Fibroblast of gingiva (primary cell): ENCODE measurements at regions not wholly inside any gene's neighbourhood (a gene's known extent, or its start where the extent isn't known, plus 50 kb on each side); places are given as distances from the start of the nearest gene placed in this dataset.

ENCODE experiments used
- DNase-seq: peaks from one replicate; pipeline ENCODE4 v3.0.0-alpha.2; 2011; ENCODE audit warnings: low read depth

- DNase-seq: no peak
These were observed 53.1 kb upstream of the VSX1 start for GRCh38 chr20:25135031-25135430.

- DNase-seq: no peak
These were observed 54.1 kb upstream of the VSX1 start for GRCh38 chr20:25136056-25136455.

- DNase-seq: peak; percentile 98
These were observed 55.0 kb upstream of the VSX1 start for GRCh38 chr20:25136643-25137559.

GRCh38 chr20:25139029-25139705 is 56.3 kb upstream of the ENTPD6 start:
- DNase-seq: no peak

GRCh38 chr20:25140968-25141367 is 54.5 kb upstream of the ENTPD6 start:
- no peak for DNase-seq

- DNase-seq: no peak
These were observed 53.1 kb upstream of the ENTPD6 start for GRCh38 chr20:25142435-25142834.

- no peak for DNase-seq
These were observed 50.4 kb upstream of the ENTPD6 start for GRCh38 chr20:25145131-25145530.
